HFFc6 (cell line): ENCODE measurements at regions not wholly inside any gene's neighbourhood (a gene's known extent, or its start where the extent isn't known, plus 50 kb on each side); places are given as distances from the start of the nearest gene placed in this dataset.

Experiments
- DNase-seq: peaks from one replicate; pipeline ENCODE4 v3.0.0-alpha.2; 2018
- H3K27ac Mint-ChIP-seq: 2 replicates; pipeline ENCODE4 v1.8.0; 2020; ENCODE audit warnings: mild to moderate bottlenecking, mixed read lengths
- H3K27me3 Mint-ChIP-seq: 2 replicates; pipeline ENCODE4 v1.8.0; 2021; ENCODE audit warnings: mild to moderate bottlenecking, moderate library complexity, mixed read lengths; ENCODE audit not compliant: insufficient read depth
- H3K36me3 Mint-ChIP-seq: 2 replicates; pipeline ENCODE4 v1.8.0; 2021; ENCODE audit warnings: low read depth, mixed read lengths
- H3K4me1 Mint-ChIP-seq: 2 replicates; pipeline ENCODE4 v1.8.0; 2020; ENCODE audit warnings: low read depth, mixed read lengths
- H3K4me3 Mint-ChIP-seq: 2 replicates; pipeline ENCODE4 v1.8.0; 2020; ENCODE audit warnings: mild to moderate bottlenecking, moderate library complexity, mixed read lengths
- H3K9me3 Mint-ChIP-seq: 2 replicates; pipeline ENCODE4 v1.8.0; 2020; ENCODE audit warnings: mild to moderate bottlenecking, mixed read lengths
- TF ChIP-seq, protein P1 (sequence below): fragments of 200-600 bp; sonication (generic); IDR thresholded peaks from 2 replicates; pipeline ENCODE4 v1.5.0; 2021; ENCODE audit warnings: antibody characterized with exemption, mild to moderate bottlenecking

DNA sequence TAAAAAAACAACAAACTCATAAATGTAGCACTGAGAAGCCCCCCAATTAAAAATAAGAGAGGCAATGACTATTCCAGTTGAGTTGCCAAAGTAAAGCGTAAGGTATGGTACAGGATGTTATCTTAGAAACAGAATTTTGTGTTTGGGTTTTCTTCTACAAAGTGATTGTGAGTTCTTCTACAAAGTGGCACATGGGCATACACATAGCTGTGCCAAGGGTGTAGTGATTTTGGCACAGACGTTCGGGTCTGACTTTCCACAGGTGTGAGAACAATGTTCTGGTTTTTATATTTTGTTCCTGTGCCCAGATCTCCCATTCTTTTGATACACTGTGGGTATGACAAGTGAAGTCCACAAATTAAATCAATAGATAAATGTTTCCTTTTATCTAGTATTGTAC lies 190.1 kb upstream of the CSNK1A1L start:
- TF ChIP-seq, protein P1, sequence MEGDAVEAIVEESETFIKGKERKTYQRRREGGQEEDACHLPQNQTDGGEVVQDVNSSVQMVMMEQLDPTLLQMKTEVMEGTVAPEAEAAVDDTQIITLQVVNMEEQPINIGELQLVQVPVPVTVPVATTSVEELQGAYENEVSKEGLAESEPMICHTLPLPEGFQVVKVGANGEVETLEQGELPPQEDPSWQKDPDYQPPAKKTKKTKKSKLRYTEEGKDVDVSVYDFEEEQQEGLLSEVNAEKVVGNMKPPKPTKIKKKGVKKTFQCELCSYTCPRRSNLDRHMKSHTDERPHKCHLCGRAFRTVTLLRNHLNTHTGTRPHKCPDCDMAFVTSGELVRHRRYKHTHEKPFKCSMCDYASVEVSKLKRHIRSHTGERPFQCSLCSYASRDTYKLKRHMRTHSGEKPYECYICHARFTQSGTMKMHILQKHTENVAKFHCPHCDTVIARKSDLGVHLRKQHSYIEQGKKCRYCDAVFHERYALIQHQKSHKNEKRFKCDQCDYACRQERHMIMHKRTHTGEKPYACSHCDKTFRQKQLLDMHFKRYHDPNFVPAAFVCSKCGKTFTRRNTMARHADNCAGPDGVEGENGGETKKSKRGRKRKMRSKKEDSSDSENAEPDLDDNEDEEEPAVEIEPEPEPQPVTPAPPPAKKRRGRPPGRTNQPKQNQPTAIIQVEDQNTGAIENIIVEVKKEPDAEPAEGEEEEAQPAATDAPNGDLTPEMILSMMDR, result no peak
- no peak for DNase-seq
- no peaks in the 10 kb centered on the region for H3K9me3 Mint-ChIP-seq
- no peak overlapping the region for H3K27ac Mint-ChIP-seq
- H3K4me3 Mint-ChIP-seq, result no peak overlapping the region
- H3K27me3 Mint-ChIP-seq, result no peaks in the 10 kb centered on the region
- no peaks in the 10 kb centered on the region for H3K36me3 Mint-ChIP-seq
- peaks cover 7% of the 10 kb centered on the region for H3K4me1 Mint-ChIP-seq

DNA sequence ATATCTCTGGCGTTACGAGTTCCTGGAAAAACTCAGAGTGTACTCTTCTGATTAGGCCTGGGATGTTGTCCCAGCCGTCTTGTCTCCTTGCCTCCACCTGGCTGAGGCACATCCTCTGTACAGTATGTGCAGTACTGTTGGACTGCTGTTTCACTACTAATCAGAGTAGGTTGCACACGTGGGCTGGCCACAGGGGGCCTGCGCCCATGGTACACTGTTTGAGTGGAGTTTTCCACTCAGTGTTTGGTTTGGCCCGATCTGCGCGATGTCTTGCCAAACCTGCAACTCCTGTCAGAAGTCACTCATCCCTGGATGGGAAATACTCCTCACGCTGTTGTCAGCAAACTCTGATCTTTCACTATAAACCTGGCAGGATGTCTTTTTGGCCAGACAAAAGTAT lies 189.6 kb upstream of the CSNK1A1L start:
- Mint-ChIP-seq H3K27me3 (no peaks in the 10 kb centered on the region), H3K9me3 (no peaks in the 10 kb centered on the region), H3K4me3 (no peak overlapping the region), H3K36me3 (no peaks in the 10 kb centered on the region), H3K4me1 (peaks cover 7% of the 10 kb centered on the region), H3K27ac (no peak overlapping the region)
- TF ChIP-seq, protein P1, result no peak
- DNase-seq, result no peak

DNA sequence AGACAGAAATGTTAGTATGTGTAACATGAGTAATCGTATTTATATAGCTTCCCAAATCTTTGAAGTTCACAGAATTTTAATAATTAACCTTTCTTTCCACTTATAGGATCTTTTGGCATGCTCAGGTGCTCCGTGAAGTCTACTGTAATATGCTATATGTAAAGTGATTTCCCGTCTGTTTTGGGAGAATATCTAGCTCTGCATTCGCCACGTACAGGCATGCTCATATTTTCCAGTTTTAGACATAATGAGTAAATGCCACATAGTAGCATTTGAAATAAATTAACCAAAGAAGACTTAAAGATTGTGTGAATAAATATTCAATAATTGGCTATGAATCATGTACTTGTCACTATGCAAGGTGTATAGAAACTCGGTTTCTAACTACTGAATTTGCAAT lies 189.0 kb upstream of the CSNK1A1L start:
- no peaks in the 10 kb centered on the region for H3K9me3 Mint-ChIP-seq
- H3K36me3 Mint-ChIP-seq, result no peaks in the 10 kb centered on the region
- H3K27ac Mint-ChIP-seq, result no peak overlapping the region
- TF ChIP-seq, protein P1, result no peak
- no peaks in the 10 kb centered on the region for H3K27me3 Mint-ChIP-seq
- no peak overlapping the region for H3K4me3 Mint-ChIP-seq
- H3K4me1 Mint-ChIP-seq, result peaks cover 7% of the 10 kb centered on the region
- DNase-seq, result no peak

DNA sequence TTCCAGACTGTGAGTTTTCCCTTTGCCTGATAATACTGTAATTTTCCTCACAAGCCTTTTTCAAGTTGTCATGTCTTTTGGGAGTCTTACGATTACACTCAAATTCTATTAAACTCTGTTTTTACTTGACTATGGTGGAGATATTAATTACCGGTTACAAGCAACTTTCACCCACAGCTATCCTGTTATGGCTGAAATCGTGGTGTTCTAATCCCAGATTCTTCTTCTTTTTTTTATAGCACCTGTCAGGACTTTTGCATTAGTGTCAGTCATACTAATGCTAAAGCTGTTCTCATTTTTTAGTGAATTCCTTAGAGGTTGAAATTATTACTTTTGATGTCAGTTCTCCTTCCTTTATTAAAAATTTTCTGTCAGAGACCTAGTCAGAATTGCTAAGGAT lies 187.8 kb upstream of the CSNK1A1L start:
- Mint-ChIP-seq H3K36me3 (no peaks in the 10 kb centered on the region), H3K4me3 (no peak overlapping the region), H3K4me1 (peaks cover 7% of the 10 kb centered on the region), H3K27ac (no peak overlapping the region), H3K9me3 (no peaks in the 10 kb centered on the region), H3K27me3 (no peaks in the 10 kb centered on the region)
- no peak for DNase-seq
- TF ChIP-seq, protein P1, result no peak

DNA sequence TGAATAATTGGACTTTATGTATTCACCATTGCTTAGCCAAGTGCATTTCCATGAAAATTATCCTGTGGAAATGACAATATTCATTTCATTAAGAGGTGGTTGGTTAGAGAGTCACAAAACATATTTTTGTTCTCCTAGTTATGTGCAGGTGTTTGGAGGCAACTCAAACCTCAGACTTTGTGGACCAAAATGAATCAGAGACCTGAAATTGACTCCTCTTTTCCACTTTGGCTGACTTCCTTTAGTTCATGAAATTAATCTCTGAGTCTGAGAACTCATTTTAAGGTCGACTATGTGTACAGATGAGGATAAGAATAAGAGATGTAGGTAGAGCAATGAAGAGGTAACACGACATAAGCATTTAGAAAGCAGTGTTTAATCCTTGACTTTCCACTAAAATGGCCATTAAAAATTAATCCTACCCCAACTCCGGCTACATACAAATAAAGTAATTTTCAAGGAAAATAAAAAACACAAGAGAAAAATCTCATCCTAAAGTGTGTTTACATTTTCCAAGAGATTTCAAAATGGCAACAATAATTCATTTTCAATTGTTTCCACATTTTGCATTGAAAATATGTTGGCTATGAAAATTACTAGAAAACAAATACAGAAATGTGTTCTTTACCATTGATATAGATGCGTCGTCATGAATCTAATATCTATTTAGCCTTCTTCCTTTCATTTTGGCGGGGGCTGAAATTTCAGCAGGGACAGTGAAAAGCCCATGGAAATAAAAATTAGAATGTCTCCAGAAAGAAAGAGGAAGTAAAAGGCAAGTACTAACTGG lies 185.4 kb upstream of the CSNK1A1L start:
- Mint-ChIP-seq H3K27me3 (no peaks in the 10 kb centered on the region), H3K27ac (no peak overlapping the region), H3K4me1 (peaks cover 25% of the 10 kb centered on the region), H3K36me3 (no peaks in the 10 kb centered on the region; the same call in 1 of the 2 replicates), H3K9me3 (no peaks in the 10 kb centered on the region), H3K4me3 (no peak overlapping the region)
- TF ChIP-seq, protein P1, result no peak
- no peak for DNase-seq
